ENCODE measurements at regions not wholly inside any gene's neighbourhood (a gene's known extent, or its start where the extent isn't known, plus 50 kb on each side); places are given as distances from the start of the nearest gene placed in this dataset.
"Not testable (repeated sequence)": the region's sequence is repeated elsewhere in the genome, so short reads cannot be mapped to it uniquely, and the experiment has no call there.

- H3K4me1 ChIP-seq, result no peaks in the 10 kb centered on the region; the same call in 1 of the 2 replicates
- DNase-seq (ENCODE audit: low spot score in 2 of 2), result no peak
- H3K27me3 ChIP-seq (ENCODE audit: low read depth), result no peaks in the 10 kb centered on the region
- H3K9me3 ChIP-seq, result no peaks in the 10 kb centered on the region
- in situ Hi-C loops (cut with MboI; ENCODE audit: low sequenced_read_pairs), result no loop called here
- H3K4me3 ChIP-seq, result no peak overlapping the region
- no peaks in the 10 kb centered on the region for H3K36me3 ChIP-seq (replicated peaks)
Measured at GRCh38 chr12:76176940-76177339, 92.5 kb upstream of the NAP1L1 start.

- DNase-seq (ENCODE audit: low spot score in 2 of 2); H3K36me3 ChIP-seq (replicated peaks); H3K27me3 ChIP-seq (ENCODE audit: low read depth); in situ Hi-C loops (cut with MboI; ENCODE audit: low sequenced_read_pairs); H3K4me1 ChIP-seq; H3K9me3 ChIP-seq; H3K4me3 ChIP-seq: not testable (repeated sequence)
Measured at GRCh38 chr12:76175946-76176345, 91.5 kb upstream of the NAP1L1 start.

- no peaks in the 10 kb centered on the region for H3K9me3 ChIP-seq
- H3K4me1 ChIP-seq, result no peaks in the 10 kb centered on the region; the same call in 1 of the 2 replicates
- no peak for DNase-seq (ENCODE audit: low spot score in 2 of 2)
- H3K36me3 ChIP-seq (replicated peaks), result no peaks in the 10 kb centered on the region
- no peak overlapping the region for H3K4me3 ChIP-seq
- H3K27me3 ChIP-seq (ENCODE audit: low read depth), result no peaks in the 10 kb centered on the region
- in situ Hi-C loops (cut with MboI; ENCODE audit: low sequenced_read_pairs), result no loop called here
Measured at GRCh38 chr12:76173756-76174155, 89.3 kb upstream of the NAP1L1 start.

- Histone ChIP-seq H3K9me3 (no peaks in the 10 kb centered on the region), H3K4me3 (no peak overlapping the region), H3K4me1 (no peaks in the 10 kb centered on the region), H3K36me3 (replicated peaks) (no peaks in the 10 kb centered on the region), H3K27me3 (ENCODE audit: low read depth) (no peaks in the 10 kb centered on the region)
- DNase-seq (ENCODE audit: low spot score in 2 of 2), result peak; percentile 48 to 72
- in situ Hi-C loops (cut with MboI; ENCODE audit: low sequenced_read_pairs), result no loop called here
Measured at GRCh38 chr12:76158518-76159321, 74.2 kb upstream of the NAP1L1 start.

- no peaks in the 10 kb centered on the region for H3K9me3 ChIP-seq
- no peak for DNase-seq (ENCODE audit: low spot score in 2 of 2)
- in situ Hi-C loops (cut with MboI; ENCODE audit: low sequenced_read_pairs), result no loop called here
Measured at GRCh38 chr12:76156726-76157125, 72.2 kb upstream of the NAP1L1 start.

GRCh38 chr12:76156314-76156713 lies 71.8 kb upstream of the NAP1L1 start:
- no peaks in the 10 kb centered on the region for H3K36me3 ChIP-seq (replicated peaks)
- DNase-seq (ENCODE audit: low spot score in 2 of 2), result no peak
- no peaks in the 10 kb centered on the region for H3K4me1 ChIP-seq
- no peaks in the 10 kb centered on the region for H3K27me3 ChIP-seq (ENCODE audit: low read depth)
- in situ Hi-C loops (cut with MboI; ENCODE audit: low sequenced_read_pairs), result no loop called here
- no peaks in the 10 kb centered on the region for H3K9me3 ChIP-seq
- H3K4me3 ChIP-seq, result no peak overlapping the region

More at GRCh38 chr12:76156726-76157125, 72.2 kb upstream of the NAP1L1 start:
- no peaks in the 10 kb centered on the region for H3K36me3 ChIP-seq (replicated peaks)
- no peak overlapping the region for H3K4me3 ChIP-seq
- no peaks in the 10 kb centered on the region for H3K27me3 ChIP-seq (ENCODE audit: low read depth)
- no peaks in the 10 kb centered on the region for H3K4me1 ChIP-seq

- Histone ChIP-seq H3K36me3 (replicated peaks) (no peaks in the 10 kb centered on the region), H3K4me3 (no peak overlapping the region), H3K9me3 (no peaks in the 10 kb centered on the region), H3K27me3 (ENCODE audit: low read depth) (no peaks in the 10 kb centered on the region), H3K4me1 (no peaks in the 10 kb centered on the region)
- no peak for DNase-seq (ENCODE audit: low spot score in 2 of 2)
- in situ Hi-C loops (cut with MboI; ENCODE audit: low sequenced_read_pairs), result no loop called here
Measured at GRCh38 chr12:76155157-76155670, 70.7 kb upstream of the NAP1L1 start.

GRCh38 chr12:76153616-76154015 lies 69.1 kb upstream of the NAP1L1 start:
- Histone ChIP-seq H3K9me3 (no peaks in the 10 kb centered on the region), H3K4me3 (no peak overlapping the region), H3K27me3 (ENCODE audit: low read depth) (no peaks in the 10 kb centered on the region), H3K4me1 (no peaks in the 10 kb centered on the region), H3K36me3 (replicated peaks) (no peaks in the 10 kb centered on the region)
- in situ Hi-C loops (cut with MboI; ENCODE audit: low sequenced_read_pairs), result no loop called here
- DNase-seq (ENCODE audit: low spot score in 2 of 2), result no peak

GRCh38 chr12:76152181-76152807 lies 67.8 kb upstream of the NAP1L1 start:
- in situ Hi-C loops (cut with MboI; ENCODE audit: low sequenced_read_pairs), result no loop called here
- Histone ChIP-seq H3K4me1 (no peaks in the 10 kb centered on the region), H3K9me3 (no peaks in the 10 kb centered on the region), H3K36me3 (replicated peaks) (no peaks in the 10 kb centered on the region), H3K27me3 (ENCODE audit: low read depth) (no peaks in the 10 kb centered on the region), H3K4me3 (no peak overlapping the region)
- no peak for DNase-seq (ENCODE audit: low spot score in 2 of 2)

- in situ Hi-C loops (cut with MboI; ENCODE audit: low sequenced_read_pairs), result no loop called here
- H3K27me3 ChIP-seq (ENCODE audit: low read depth), result no peaks in the 10 kb centered on the region
- no peaks in the 10 kb centered on the region for H3K36me3 ChIP-seq (replicated peaks)
- no peak overlapping the region for H3K4me3 ChIP-seq
- H3K4me1 ChIP-seq, result no peaks in the 10 kb centered on the region
- DNase-seq (ENCODE audit: low spot score in 2 of 2), result peak in 1 of 2 experiments; percentile 28
- H3K9me3 ChIP-seq, result no peaks in the 10 kb centered on the region
Measured at GRCh38 chr12:76144245-76144549, 59.7 kb upstream of the NAP1L1 start.

- in situ Hi-C loops (cut with MboI; ENCODE audit: low sequenced_read_pairs), result no loop called here
- H3K9me3 ChIP-seq, result no peaks in the 10 kb centered on the region
- no peaks in the 10 kb centered on the region for H3K4me1 ChIP-seq
- DNase-seq (ENCODE audit: low spot score in 2 of 2), result no peak
- H3K4me3 ChIP-seq, result no peak overlapping the region
- no peaks in the 10 kb centered on the region for H3K27me3 ChIP-seq (ENCODE audit: low read depth)
- H3K36me3 ChIP-seq (replicated peaks), result no peaks in the 10 kb centered on the region
Measured at GRCh38 chr12:76143343-76144244, 59.1 kb upstream of the NAP1L1 start.

- Histone ChIP-seq H3K9me3 (no peaks in the 10 kb centered on the region), H3K4me1 (no peaks in the 10 kb centered on the region), H3K36me3 (replicated peaks) (no peaks in the 10 kb centered on the region), H3K27me3 (ENCODE audit: low read depth) (no peaks in the 10 kb centered on the region), H3K4me3 (no peak overlapping the region)
- DNase-seq (ENCODE audit: low spot score in 2 of 2), result no peak
- in situ Hi-C loops (cut with MboI; ENCODE audit: low sequenced_read_pairs), result no loop called here
Measured at GRCh38 chr12:76142305-76142704, 57.8 kb upstream of the NAP1L1 start.

- Histone ChIP-seq H3K27me3 (ENCODE audit: low read depth) (no peaks in the 10 kb centered on the region), H3K36me3 (replicated peaks) (no peaks in the 10 kb centered on the region), H3K4me3 (no peak overlapping the region), H3K4me1 (no peaks in the 10 kb centered on the region), H3K9me3 (no peaks in the 10 kb centered on the region)
- in situ Hi-C loops (cut with MboI; ENCODE audit: low sequenced_read_pairs), result no loop called here
- DNase-seq (ENCODE audit: low spot score in 2 of 2), result no peak
Measured at GRCh38 chr12:76138656-76139055, 54.2 kb upstream of the NAP1L1 start.

- Histone ChIP-seq H3K36me3 (replicated peaks) (no peaks in the 10 kb centered on the region), H3K4me3 (no peak overlapping the region), H3K4me1 (no peaks in the 10 kb centered on the region), H3K9me3 (no peaks in the 10 kb centered on the region), H3K27me3 (ENCODE audit: low read depth) (no peaks in the 10 kb centered on the region)
- no peak for DNase-seq (ENCODE audit: low spot score in 2 of 2)
- in situ Hi-C loops (cut with MboI; ENCODE audit: low sequenced_read_pairs), result no loop called here
Measured at GRCh38 chr12:76137606-76138005, 53.1 kb upstream of the NAP1L1 start.
